Mesothelial cell of epicardium (in vitro differentiated cells): ENCODE measurements at regions not wholly inside any gene's neighbourhood (a gene's known extent, or its start where the extent isn't known, plus 50 kb on each side); places are given as distances from the start of the nearest gene placed in this dataset.
A peak's percentile ranks its signal among the peaks of the same experiment; 100 is the strongest.

ENCODE experiments used
- DNase-seq, 2 experiments: peaks; one replicate each; pipeline ENCODE4 v3.0.0; 2021; ENCODE audit warnings: low spot score in 2 of 2; ENCODE audit not compliant: unreplicated experiment in 2 of 2
- H3K27ac Mint-ChIP-seq: 2 replicates; pipeline ENCODE4 v1.8.0; 2021; ENCODE audit warnings: mixed read lengths
- H3K27me3 Mint-ChIP-seq: 2 replicates; pipeline ENCODE4 v1.8.0; 2021; ENCODE audit warnings: low read depth, mixed read lengths
- H3K36me3 Mint-ChIP-seq: 2 replicates; pipeline ENCODE4 v1.8.0; 2021; ENCODE audit warnings: mixed read lengths
- H3K4me1 Mint-ChIP-seq: 2 replicates; pipeline ENCODE4 v1.8.0; 2021; ENCODE audit warnings: mixed read lengths
- H3K4me3 Mint-ChIP-seq: 2 replicates; pipeline ENCODE4 v1.8.0; 2021; ENCODE audit warnings: mild to moderate bottlenecking, moderate library complexity, mixed read lengths
- H3K9me3 Mint-ChIP-seq: 2 replicates; pipeline ENCODE4 v1.8.0; 2021; ENCODE audit warnings: mixed read lengths
- TF ChIP-seq, protein P1 (sequence below): fragments of 200-600 bp; sonication (generic); IDR thresholded peaks from one replicate; pipeline ENCODE4 v1.5.0; 2021; ENCODE audit warnings: antibody characterized with exemption; ENCODE audit not compliant: unreplicated experiment

DNA sequence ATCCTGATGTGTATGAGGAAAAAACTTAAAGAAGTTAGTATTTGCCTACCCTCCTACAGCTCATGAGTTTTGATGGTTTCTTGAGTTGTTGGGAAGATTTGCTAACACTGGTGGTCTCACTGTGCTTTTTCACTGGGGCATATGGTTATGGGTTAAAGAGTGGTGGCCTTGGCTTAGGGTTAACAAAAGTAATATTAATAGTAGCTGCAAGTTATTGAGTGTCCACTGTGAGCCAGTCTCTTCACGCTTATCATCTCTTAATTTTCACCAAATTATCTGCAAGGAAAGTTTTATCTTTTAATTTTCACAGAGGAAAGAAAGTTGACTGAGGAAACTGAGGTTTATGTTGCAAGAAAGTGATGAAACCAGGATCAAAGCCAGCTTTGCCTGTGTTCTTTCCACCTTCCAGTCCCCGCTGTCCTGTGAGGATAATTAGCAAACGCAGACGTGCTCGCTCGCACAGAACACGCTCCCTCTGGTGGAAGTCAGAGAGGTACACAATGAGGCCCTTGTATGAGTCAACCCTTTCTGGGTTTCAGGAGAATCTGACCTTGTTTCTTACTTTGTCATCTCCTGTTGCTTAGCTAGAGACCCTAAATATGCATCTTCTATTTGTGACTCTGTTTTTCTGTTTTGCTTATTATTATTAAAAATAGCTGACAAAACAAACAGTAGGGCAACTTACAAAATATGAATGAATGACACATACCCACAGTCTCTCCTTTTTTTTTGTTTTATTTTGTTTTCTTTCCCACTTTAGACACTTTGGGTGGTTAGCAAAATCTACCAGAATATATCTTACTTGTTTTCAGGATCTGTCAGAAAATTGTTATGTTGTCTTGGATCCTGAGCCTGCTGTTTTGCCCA lies 94.3 kb downstream of the DDIT4L start:
- DNase-seq, result peak in 1 of 2 experiments; percentile 38
- Mint-ChIP-seq H3K9me3 (no peaks in the 10 kb centered on the region), H3K4me1 (peaks cover 12% of the 10 kb centered on the region), H3K36me3 (no peaks in the 10 kb centered on the region), H3K27ac (no peak overlapping the region), H3K27me3 (no peaks in the 10 kb centered on the region), H3K4me3 (no peak overlapping the region)
- TF ChIP-seq, protein P1, sequence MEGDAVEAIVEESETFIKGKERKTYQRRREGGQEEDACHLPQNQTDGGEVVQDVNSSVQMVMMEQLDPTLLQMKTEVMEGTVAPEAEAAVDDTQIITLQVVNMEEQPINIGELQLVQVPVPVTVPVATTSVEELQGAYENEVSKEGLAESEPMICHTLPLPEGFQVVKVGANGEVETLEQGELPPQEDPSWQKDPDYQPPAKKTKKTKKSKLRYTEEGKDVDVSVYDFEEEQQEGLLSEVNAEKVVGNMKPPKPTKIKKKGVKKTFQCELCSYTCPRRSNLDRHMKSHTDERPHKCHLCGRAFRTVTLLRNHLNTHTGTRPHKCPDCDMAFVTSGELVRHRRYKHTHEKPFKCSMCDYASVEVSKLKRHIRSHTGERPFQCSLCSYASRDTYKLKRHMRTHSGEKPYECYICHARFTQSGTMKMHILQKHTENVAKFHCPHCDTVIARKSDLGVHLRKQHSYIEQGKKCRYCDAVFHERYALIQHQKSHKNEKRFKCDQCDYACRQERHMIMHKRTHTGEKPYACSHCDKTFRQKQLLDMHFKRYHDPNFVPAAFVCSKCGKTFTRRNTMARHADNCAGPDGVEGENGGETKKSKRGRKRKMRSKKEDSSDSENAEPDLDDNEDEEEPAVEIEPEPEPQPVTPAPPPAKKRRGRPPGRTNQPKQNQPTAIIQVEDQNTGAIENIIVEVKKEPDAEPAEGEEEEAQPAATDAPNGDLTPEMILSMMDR, result peak; percentile 63

DNA sequence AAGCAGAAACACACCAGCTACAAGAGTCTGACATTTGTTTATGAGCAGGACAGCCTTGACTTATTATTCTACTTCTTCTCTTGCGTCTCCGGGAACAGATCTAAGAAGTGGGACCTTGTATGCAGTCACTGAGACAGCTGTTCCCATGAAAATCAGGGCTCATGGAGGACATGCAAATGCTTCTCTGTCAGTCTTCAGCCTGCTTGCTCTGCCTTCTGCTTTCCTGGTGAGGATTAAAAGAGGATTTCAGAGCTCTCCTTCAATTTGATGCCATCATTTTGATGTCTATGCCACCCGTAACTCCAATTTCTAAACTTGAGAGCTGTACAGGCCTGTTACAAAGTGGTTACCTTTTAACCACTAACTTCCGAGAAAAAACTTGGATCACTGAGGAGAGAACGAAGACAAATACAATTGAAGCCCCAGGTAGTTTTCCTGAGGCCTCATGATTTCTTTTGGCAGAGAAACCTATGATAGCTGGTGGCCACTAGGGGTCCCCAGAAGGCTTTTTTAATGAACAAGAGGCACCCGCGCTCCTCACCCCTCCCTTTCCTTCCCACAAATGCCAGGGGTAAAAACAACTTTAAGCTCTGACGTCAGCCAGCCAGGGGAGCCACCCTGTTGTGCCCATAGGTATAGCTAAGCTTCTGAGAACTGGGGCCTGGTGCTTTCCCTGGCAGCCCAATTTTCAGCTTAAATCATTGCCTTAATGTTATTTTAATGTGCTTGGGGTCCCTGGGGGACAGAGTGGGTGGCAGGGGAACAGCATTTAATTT lies 97.0 kb downstream of the DDIT4L start:
- H3K4me3 Mint-ChIP-seq, result no peak overlapping the region
- H3K27me3 Mint-ChIP-seq, result no peaks in the 10 kb centered on the region
- peak; percentile 35 to 69 for DNase-seq
- no peaks in the 10 kb centered on the region for H3K9me3 Mint-ChIP-seq
- TF ChIP-seq, protein P1, result peak; percentile 84
- peak overlapping the region; percentile 62 for H3K27ac Mint-ChIP-seq
- no peaks in the 10 kb centered on the region for H3K36me3 Mint-ChIP-seq
- peaks cover 11% of the 10 kb centered on the region for H3K4me1 Mint-ChIP-seq

DNA sequence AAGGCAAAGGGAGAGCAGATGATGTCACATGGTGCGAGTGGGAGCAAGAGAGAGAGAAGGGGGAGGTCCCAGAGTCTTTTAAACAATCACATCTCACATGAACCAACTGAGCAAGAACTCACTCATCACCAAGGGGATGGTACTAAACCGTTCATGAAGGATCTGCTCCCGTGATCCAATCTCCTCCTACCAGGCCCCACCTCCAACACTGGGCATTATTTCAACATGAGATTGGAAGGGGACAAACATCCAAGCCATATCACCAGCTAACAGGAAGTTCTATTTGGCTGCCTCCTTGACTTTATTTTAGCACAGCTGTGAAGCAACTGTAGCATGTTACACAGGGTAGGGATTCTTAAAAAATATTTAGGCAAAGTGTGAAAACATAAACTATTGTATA lies 102.5 kb downstream of the DDIT4L start:
- Mint-ChIP-seq H3K27me3 (no peaks in the 10 kb centered on the region), H3K4me3 (no peak overlapping the region), H3K4me1 (no peaks in the 10 kb centered on the region), H3K27ac (no peak overlapping the region), H3K9me3 (no peaks in the 10 kb centered on the region), H3K36me3 (no peaks in the 10 kb centered on the region)
- no peak for DNase-seq
- TF ChIP-seq, protein P1, result no peak

DNA sequence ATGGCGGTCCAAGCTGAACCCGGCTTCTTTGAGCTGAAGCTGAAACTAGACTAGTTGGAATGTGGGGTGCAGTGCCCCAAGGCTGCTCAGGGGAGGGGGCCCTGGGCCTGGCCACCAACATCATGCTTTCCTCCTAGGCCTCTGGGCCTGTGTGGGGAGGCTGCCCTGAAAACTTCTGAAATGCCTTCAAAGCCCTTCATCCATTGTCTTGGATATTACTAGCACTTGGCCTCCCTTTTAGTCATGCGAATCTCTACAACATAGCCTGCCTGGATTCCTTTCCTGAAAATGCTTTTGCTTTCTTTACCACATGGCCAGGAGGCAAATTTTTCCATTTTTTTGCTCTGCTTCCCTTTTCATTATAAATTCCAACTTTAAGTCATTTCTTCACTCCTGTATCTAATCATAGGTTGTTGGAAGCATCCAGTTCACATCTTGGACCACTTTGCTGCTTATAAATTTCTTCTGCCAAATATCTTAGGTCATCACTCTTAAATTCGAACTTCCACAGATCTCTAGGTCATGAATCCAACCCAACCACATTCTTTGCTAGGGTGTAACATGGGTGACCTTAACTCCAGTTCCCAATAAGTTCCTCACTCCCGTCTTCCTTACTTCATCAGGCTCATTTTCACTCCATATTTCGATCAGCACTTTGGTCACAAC lies 103.4 kb downstream of the DDIT4L start:
- H3K9me3 Mint-ChIP-seq, result no peaks in the 10 kb centered on the region
- no peak overlapping the region for H3K27ac Mint-ChIP-seq
- TF ChIP-seq, protein P1, result no peak
- no peaks in the 10 kb centered on the region for H3K36me3 Mint-ChIP-seq
- no peaks in the 10 kb centered on the region for H3K27me3 Mint-ChIP-seq
- DNase-seq, result no peak
- no peaks in the 10 kb centered on the region for H3K4me1 Mint-ChIP-seq
- H3K4me3 Mint-ChIP-seq, result no peak overlapping the region

DNA sequence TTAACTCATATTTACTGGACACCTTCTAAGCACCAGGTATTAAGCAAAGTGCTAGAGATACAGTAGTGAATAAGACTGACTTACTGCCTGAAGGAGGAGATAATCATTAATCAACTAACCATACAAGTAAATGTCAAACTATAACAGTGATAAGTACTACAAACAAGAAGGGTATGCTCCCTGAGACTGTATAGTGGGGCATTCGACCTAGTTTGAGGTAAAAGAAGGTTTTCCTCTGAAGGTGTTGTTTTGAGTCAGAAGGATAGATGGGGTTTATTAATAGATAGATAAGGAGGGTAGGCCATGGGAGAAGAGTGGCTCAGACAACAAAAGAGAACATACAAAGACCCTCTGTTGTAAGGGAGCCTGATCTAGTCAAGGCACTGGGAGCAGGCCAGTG lies 105.4 kb downstream of the DDIT4L start:
- DNase-seq, result no peak
- no peaks in the 10 kb centered on the region for H3K4me1 Mint-ChIP-seq
- no peak overlapping the region for H3K27ac Mint-ChIP-seq
- no peaks in the 10 kb centered on the region for H3K9me3 Mint-ChIP-seq
- no peak overlapping the region for H3K4me3 Mint-ChIP-seq
- no peaks in the 10 kb centered on the region for H3K36me3 Mint-ChIP-seq
- TF ChIP-seq, protein P1, result no peak
- no peaks in the 10 kb centered on the region for H3K27me3 Mint-ChIP-seq
